GM23248 (cell line): ENCODE measurements at regions not wholly inside any gene's neighbourhood (a gene's known extent, or its start where the extent isn't known, plus 50 kb on each side); places are given as distances from the start of the nearest gene placed in this dataset.

Experiments used
- DNase-seq: peaks from one replicate; pipeline ENCODE4 v3.0.0-alpha.2; 2015
- H2AFZ ChIP-seq: fragments of 200-600 bp; sonication (generic); 2 replicates; pipeline ENCODE4 v1.6.1; 2016; ENCODE audit warnings: antibody characterized with exemption
- H3F3A ChIP-seq: fragments of 200-600 bp; sonication (generic); 2 replicates; pipeline ENCODE4 v1.6.1; 2016; ENCODE audit warnings: mild to moderate bottlenecking, antibody characterized with exemption, mixed run types; ENCODE audit not compliant: insufficient read depth
- H3K27ac ChIP-seq: fragments of 200-600 bp; sonication (generic); 2 replicates; pipeline ENCODE4 v1.5.1; 2016; ENCODE audit warnings: mild to moderate bottlenecking
- H3K27me3 ChIP-seq: fragments of 200-600 bp; sonication (generic); replicated peaks from 2 replicates; pipeline ENCODE4 v1.6.1; 2016; ENCODE audit warnings: mild to moderate bottlenecking; ENCODE audit not compliant: insufficient read depth
- H3K36me3 ChIP-seq: fragments of 200-600 bp; sonication (generic); 2 replicates; pipeline ENCODE4 v1.6.1; 2016; ENCODE audit warnings: low read depth, mild to moderate bottlenecking
- H3K4me1 ChIP-seq: fragments of 200-600 bp; sonication (generic); 2 replicates; pipeline ENCODE4 v1.6.1; 2016; ENCODE audit warnings: mild to moderate bottlenecking; ENCODE audit not compliant: insufficient read depth
- H3K4me2 ChIP-seq: fragments of 200-600 bp; sonication (generic); one replicate; pipeline ENCODE4 v1.6.1; 2016; ENCODE audit warnings: mild to moderate bottlenecking; ENCODE audit not compliant: unreplicated experiment
- H3K4me3 ChIP-seq: fragments of 200-600 bp; sonication (generic); 2 replicates; pipeline ENCODE4 v1.5.1; 2016; ENCODE audit warnings: mild to moderate bottlenecking
- H3K79me2 ChIP-seq: fragments of 200-600 bp; sonication (generic); 2 replicates; pipeline ENCODE4 v1.6.1; 2016; ENCODE audit warnings: mild to moderate bottlenecking; ENCODE audit not compliant: insufficient read depth
- H3K9ac ChIP-seq: fragments of 200-600 bp; sonication (generic); 2 replicates; pipeline ENCODE4 v1.6.1; 2016; ENCODE audit warnings: mild to moderate bottlenecking
- H3K9me2 ChIP-seq: fragments of 200-600 bp; sonication (generic); 2 replicates; pipeline ENCODE4 v1.6.1; 2016; ENCODE audit warnings: mixed run types, mild to moderate bottlenecking, moderate library complexity; ENCODE audit not compliant: insufficient read depth
- H3K9me3 ChIP-seq: fragments of 200-600 bp; sonication (generic); one replicate; pipeline ENCODE4 v1.6.1; 2017; ENCODE audit warnings: low read depth
- H4K20me1 ChIP-seq: fragments of 200-600 bp; sonication (generic); 2 replicates; pipeline ENCODE4 v1.6.0; 2016; ENCODE audit not compliant: insufficient read depth
- EZH2 ChIP-seq: fragments of 200-600 bp; sonication (generic); IDR thresholded peaks from 2 replicates; pipeline ENCODE4 v1.6.1; 2018; ENCODE audit warnings: antibody characterized with exemption, mild to moderate bottlenecking; ENCODE audit not compliant: insufficient read depth, poor library complexity, severe bottlenecking
- EZH2phosphoT487 ChIP-seq: fragments of 200-600 bp; sonication (generic); IDR thresholded peaks from 2 replicates; pipeline ENCODE4 v1.6.1; 2018; ENCODE audit warnings: antibody characterized with exemption, moderate library complexity, mild to moderate bottlenecking, low read depth; ENCODE audit not compliant: insufficient read depth
- WGBS, 2 experiments: methylation state at CpG; one replicate each; pipeline ENCODE4 v1.1.6; 2015 to 2017; ENCODE audit warnings: low lambda C conversion rate in 2 of 2, low coverage in 1 of 2; ENCODE audit errors: missing lambda C conversion rate in 2 of 2; 5-methylcytosine and 5-hydroxymethylcytosine counted together
- in situ Hi-C: fragments of 300-500 bp; cut with MboI; formaldehyde crosslinking; loops from 2 replicates; pipeline ENCODE4 v1.15.0; 2020

DNA sequence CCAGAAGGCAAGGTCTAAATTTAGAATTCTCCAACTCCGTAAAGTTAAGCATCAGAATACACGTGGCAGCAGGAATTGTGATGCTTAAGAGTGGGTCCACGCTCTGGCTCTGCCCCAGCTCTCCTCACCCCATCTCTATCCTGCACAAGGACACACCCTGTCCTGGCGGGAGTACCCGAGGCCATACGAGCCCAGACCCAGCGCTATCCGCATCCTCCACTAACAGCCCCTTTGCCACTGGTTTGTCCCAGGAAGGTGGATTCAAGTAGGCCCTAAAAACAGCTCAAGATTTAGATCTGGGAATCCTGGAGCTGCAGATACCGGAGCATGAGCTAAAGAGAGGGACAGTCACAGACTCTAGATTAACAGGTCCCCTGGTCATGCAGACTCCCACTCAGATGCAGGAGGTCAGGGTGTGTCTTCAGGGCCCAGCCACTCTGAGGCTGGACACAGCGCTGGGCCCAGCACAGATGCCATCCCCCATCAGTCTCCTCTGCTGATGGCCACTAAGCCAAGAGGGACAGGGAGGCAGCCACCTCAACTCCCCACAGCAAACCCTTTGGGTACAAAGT is 393.3 kb downstream of the NPHP4 start:
- Histone ChIP-seq H3K4me3 (no peak overlapping the region), H3K4me2 (no peak overlapping the region), H3K27ac (no peak overlapping the region), H3K27me3 (no peaks in the 10 kb centered on the region), H3K4me1 (no peaks in the 10 kb centered on the region), H2AFZ (no peak overlapping the region), H3K9me2 (no peaks in the 10 kb centered on the region), H3K9ac (no peak overlapping the region), H3F3A (no peaks in the 10 kb centered on the region), H3K36me3 (no peaks in the 10 kb centered on the region), H4K20me1 (no peaks in the 10 kb centered on the region), H3K79me2 (no peaks in the 10 kb centered on the region), H3K9me3 (no peaks in the 10 kb centered on the region)
- no peak for DNase-seq
- 52 to 56% methylated on average over 10 of the region's 10 CpGs for WGBS, 2 experiments
- TF ChIP-seq EZH2 (no peak), EZH2phosphoT487 (no peak)
- in situ Hi-C loops, result no loop called here

DNA sequence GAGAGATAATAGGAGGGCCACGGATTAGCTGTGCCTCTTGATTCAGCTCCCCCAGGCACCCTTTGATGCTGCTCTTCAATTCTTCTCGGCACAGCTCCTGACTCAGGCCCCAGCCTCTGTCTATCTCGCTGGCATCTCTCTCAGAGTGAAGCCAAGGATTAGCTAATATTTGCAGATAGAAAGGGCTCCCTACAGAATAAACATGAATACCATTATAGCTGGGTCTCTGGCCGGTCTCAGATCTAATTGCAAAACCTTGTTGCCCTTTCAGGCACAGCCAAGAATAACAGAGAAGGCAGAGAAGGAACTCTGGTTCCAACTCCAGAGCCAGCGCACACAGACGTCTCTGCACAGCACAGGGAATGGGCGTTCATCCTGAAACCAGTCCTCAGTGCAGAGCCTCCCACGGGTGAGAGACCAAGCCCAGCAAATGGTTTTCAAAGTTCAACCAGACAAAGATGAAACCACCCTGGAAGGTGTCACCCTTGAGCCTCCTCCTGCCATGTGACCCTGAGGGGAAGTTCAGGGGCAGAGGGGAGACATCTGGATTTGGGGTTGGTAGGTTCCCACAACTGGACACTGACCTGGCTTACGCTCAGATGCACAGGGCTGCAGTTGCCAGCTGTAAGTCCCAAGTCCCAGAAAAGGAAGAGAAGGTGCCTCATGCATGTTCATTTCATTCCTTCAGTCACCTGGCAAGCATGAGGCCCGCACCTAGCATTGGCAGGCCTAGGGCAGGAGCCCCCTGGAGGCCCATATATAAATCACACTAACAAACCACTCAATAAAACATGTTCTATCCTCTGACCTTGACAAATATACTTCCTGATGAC is 394.0 kb downstream of the NPHP4 start:
- H3K27ac ChIP-seq, result no peak overlapping the region
- TF ChIP-seq EZH2 (no peak), EZH2phosphoT487 (no peak)
- H3K9me2 ChIP-seq, result no peaks in the 10 kb centered on the region
- H2AFZ ChIP-seq, result no peak overlapping the region
- H3K4me1 ChIP-seq, result no peaks in the 10 kb centered on the region
- no peak overlapping the region for H3K4me3 ChIP-seq
- no peaks in the 10 kb centered on the region for H3K79me2 ChIP-seq
- no peaks in the 10 kb centered on the region for H3K9me3 ChIP-seq
- H3K4me2 ChIP-seq, result no peak overlapping the region
- H3K27me3 ChIP-seq, result no peaks in the 10 kb centered on the region
- in situ Hi-C loops, result no loop called here
- H3K36me3 ChIP-seq, result no peaks in the 10 kb centered on the region
- no peaks in the 10 kb centered on the region for H3F3A ChIP-seq
- no peaks in the 10 kb centered on the region for H4K20me1 ChIP-seq
- WGBS, 2 experiments, result 10 to 13% methylated on average over 10 of the region's 10 CpGs
- no peak for DNase-seq
- H3K9ac ChIP-seq, result no peak overlapping the region

DNA sequence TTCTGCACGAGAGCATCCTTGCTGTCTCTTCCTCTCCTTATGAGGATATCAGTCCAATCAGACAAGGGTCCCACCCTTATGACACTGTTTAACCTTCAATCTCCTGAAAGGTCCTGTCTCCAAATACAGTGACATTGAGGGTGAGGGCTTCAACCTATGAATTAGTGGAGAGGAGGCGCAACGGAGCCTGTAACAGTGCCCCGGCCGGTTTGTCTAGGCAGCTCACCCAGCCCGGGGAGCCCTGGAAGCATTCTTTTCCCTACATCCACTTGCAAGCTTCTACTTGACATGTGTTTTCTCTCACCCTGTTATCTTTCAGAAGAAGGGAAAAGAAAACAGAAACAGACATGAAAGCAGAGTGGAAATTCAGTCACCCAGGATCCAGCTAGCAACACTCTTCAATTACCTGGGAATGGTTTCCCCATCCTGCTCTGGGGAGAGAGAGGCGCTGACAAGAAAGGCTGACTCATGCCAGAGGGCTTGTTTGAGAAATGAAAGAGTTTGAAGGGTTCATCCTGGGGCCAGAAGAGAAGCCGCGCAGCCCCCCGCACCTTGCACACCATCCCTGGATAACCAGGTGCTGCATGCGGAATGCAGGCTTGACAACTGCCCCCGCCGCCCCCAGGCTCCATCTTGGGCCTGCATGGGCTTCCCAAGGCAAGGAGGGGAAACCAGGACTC is 394.9 kb downstream of the NPHP4 start:
- Histone ChIP-seq H3K4me3 (no peak overlapping the region), H3K27ac (no peak overlapping the region), H3F3A (no peaks in the 10 kb centered on the region), H3K36me3 (no peaks in the 10 kb centered on the region), H2AFZ (no peak overlapping the region), H3K4me2 (no peak overlapping the region), H3K9me2 (no peaks in the 10 kb centered on the region), H3K4me1 (no peaks in the 10 kb centered on the region), H3K27me3 (no peaks in the 10 kb centered on the region), H3K9ac (no peak overlapping the region), H3K79me2 (no peaks in the 10 kb centered on the region), H3K9me3 (no peaks in the 10 kb centered on the region), H4K20me1 (no peaks in the 10 kb centered on the region)
- WGBS, 2 experiments, result 51 to 61% methylated on average over 10 to 13 of the region's 13 CpGs
- DNase-seq, result no peak
- no peak for TF ChIP-seq EZH2
- TF ChIP-seq EZH2phosphoT487, result no peak
- in situ Hi-C loops, result no loop called here

DNA sequence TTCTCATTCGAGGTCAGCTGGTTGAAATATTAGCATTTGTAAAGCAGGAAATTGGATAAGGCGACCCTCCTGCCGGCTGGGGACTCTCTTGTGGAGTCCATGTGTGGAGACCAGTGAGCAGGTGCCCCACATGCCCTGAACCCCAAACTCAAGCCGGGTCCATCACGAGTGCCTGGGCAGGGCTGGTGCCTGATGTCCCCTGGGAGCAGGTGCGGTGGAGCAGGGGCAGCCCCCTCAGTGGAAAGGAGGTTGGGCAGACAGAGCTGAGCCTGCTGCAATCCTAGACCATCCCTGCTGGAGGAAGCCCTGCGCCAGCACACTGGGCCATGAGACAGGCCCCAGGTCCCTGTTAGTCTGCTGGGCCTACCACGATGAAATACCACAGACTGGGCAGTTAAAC is 395.6 kb downstream of the NPHP4 start:
- H3F3A ChIP-seq, result no peaks in the 10 kb centered on the region
- no peaks in the 10 kb centered on the region for H3K9me2 ChIP-seq
- H3K27ac ChIP-seq, result no peak overlapping the region
- no peaks in the 10 kb centered on the region for H4K20me1 ChIP-seq
- TF ChIP-seq EZH2phosphoT487 (no peak), EZH2 (no peak)
- no peak overlapping the region for H2AFZ ChIP-seq
- in situ Hi-C loops, result no loop called here
- no peaks in the 10 kb centered on the region for H3K27me3 ChIP-seq
- no peaks in the 10 kb centered on the region for H3K4me1 ChIP-seq
- DNase-seq, result no peak
- 38 to 52% methylated on average over 8 of the region's 8 CpGs for WGBS, 2 experiments
- no peaks in the 10 kb centered on the region for H3K36me3 ChIP-seq
- H3K9me3 ChIP-seq, result no peaks in the 10 kb centered on the region
- H3K4me2 ChIP-seq, result no peak overlapping the region
- H3K79me2 ChIP-seq, result no peaks in the 10 kb centered on the region
- H3K4me3 ChIP-seq, result no peak overlapping the region
- no peak overlapping the region for H3K9ac ChIP-seq
